Stimulated activated CD4-positive, alpha-beta T cell treated with anti-CD3 and anti-CD28 coated beads, Interleukin-12 subunit alpha, Interleukin-12 subunit beta, amount 100 ng/mL, for 48 hours (primary cell): ENCODE measurements at regions not wholly inside any gene's neighbourhood (a gene's known extent, or its start where the extent isn't known, plus 50 kb on each side); places are given as distances from the start of the nearest gene placed in this dataset.

Experiments used
- DNase-seq, 3 donors: peaks; one replicate each; pipeline ENCODE4 v3.0.0-alpha.2; 2020; ENCODE audit warnings: low read depth in 2 of 3, low spot score in 1 of 3

DNA sequence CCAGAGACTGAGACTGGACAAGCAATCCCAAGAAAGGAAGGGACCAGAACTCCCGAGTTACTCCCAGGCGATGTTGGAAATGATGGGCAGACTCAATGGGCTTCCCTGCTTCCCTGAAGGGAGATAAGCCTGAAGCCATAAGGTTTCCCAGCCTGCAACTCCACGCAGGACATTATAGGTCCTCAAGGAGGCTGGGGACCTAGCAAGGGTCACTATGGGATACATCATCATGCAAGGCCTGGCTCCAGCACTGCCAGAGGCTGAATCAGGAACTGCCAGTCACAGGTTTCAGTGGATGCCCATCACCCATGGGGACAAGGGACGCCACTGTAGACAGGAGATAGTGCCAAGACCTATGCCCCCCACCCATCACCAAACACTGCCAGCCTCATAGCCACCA, 338.7 kb downstream of the IRS2 start:
- no peak for DNase-seq

GRCh38 chr13:109440320-109440719, 346.1 kb downstream of the IRS2 start:
- no peak for DNase-seq

DNA sequence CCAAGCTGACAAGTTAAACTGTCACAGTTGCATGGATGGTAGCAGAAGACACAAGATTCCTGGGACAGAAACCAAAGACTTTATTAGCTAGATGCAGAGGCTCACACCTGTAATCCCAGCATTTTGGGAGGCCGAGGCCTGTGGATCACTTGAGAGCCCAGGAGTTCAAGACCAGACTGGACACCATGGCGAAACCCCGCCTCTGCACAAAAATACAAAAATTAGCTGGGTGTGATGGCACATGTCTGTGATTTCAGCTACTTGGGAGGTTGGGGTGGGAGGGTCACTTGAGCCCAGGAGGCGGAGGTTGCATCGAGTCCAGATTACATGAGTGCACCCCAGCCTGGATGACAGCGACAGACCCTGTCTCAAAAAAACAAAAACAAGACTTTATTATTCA, 346.6 kb downstream of the IRS2 start:
- DNase-seq: no peak

DNA sequence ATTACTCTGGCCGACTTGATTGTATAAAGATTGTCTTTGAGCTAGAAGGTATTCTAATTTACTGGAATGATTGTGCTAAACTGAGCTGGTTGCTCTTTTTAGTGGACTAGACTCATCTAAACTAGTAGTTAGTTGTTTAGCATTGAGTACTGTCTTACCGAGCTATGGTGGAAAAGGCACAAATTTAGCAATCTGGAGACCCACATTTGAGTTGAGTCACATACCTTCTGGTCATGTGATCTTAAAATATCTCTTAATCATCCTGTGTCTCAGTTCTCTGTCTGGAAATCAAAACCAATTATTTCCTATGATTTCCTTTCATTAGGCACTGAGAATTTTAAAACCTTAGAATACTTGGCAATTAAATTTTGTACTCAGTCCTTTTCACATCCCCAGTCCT, 349.5 kb downstream of the IRS2 start:
- DNase-seq: no peak

DNA sequence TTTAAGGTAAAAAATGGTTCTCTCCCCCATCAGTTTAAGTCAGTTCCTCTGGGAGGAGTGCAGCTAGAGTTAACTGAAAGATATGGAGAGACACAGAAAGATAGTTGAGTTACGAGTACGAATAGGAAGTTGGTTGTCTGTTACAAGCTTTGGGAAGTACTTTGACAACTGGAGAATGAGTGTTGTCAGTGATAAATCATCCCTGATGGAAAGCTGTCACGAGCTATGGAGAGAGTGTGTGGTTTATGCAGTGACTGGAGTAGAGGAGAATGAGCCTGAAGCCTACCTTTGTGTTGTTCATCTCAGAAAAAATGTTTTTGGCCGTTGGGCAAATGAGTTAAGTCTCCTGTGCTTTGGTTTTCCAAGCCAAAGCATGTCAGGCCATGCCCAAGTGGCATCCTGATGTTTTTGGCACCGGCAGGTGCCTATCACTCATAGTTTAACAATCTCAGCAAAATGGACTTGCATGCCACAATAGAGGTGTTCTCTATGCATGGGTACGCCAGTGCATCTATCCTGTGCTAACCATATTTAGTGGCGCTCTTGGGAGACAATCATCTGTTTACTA, 350.2 kb downstream of the IRS2 start:
- no peak for DNase-seq

GRCh38 chr13:109431217-109431616, 355.2 kb downstream of the IRS2 start:
- DNase-seq: no peak

GRCh38 chr13:109428146-109428545, 358.2 kb downstream of the IRS2 start:
- no peak for DNase-seq

GRCh38 chr13:109427695-109428094, 358.7 kb downstream of the IRS2 start:
- no peak for DNase-seq

- no peak for DNase-seq
These were observed 359.2 kb downstream of the IRS2 start for GRCh38 chr13:109427148-109427547.

- DNase-seq: no peak
These were observed 359.7 kb downstream of the IRS2 start for GRCh38 chr13:109426690-109426990.

GRCh38 chr13:109425821-109426689, 360.3 kb downstream of the IRS2 start:
- no peak for DNase-seq

GRCh38 chr13:109422161-109422560, 364.2 kb downstream of the IRS2 start:
- DNase-seq: no peak

GRCh38 chr13:109419896-109420295, 366.5 kb downstream of the IRS2 start:
- DNase-seq: no peak

- DNase-seq: no peak
These were observed 368.3 kb downstream of the IRS2 start for GRCh38 chr13:109418111-109418510.

- DNase-seq: no peak
These were observed 370.4 kb downstream of the IRS2 start for GRCh38 chr13:109416001-109416400.

DNA sequence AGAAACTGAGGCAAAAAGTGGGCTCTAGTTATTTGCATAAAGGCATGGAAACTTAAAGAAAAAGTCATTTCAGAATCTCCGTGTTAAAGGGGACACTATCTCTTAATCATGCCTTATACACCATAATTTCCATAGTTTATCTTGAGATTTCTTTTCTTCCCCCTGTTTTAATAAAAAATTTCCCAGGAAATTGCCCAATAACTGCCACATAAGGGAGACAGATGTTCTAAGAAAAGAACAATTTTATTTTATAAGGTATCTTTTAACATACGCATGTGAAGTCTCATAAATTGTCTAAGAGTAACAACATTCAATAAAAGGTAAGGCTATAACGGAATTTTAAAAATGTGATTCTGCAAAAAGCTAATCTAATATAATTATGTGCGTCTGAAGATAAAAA, 371.3 kb downstream of the IRS2 start:
- no peak for DNase-seq

- DNase-seq: no peak
These were observed 374.0 kb downstream of the IRS2 start for GRCh38 chr13:109412283-109412901.

DNA sequence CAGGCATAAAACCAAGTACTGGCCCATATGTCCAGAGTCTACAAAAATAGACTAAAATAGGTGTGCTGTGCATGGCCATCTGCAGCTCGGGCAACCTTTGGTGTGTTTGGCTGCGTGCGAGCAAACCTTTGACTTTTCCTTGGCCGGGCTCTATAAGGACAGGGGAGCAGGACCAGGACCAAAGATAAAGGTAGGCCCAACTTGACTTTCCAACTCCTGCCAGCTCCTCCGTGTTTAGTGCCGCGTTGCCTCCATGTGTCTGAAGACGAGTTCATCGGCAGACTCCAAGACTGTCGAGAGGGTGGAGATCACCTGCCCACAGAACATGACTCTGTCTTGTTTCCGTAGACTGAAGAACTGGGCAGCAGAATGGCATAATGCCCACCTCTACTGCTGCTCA, 375.5 kb downstream of the IRS2 start:
- no peak for DNase-seq

GRCh38 chr13:109408591-109409382, 377.6 kb downstream of the IRS2 start:
- DNase-seq: no peak

DNA sequence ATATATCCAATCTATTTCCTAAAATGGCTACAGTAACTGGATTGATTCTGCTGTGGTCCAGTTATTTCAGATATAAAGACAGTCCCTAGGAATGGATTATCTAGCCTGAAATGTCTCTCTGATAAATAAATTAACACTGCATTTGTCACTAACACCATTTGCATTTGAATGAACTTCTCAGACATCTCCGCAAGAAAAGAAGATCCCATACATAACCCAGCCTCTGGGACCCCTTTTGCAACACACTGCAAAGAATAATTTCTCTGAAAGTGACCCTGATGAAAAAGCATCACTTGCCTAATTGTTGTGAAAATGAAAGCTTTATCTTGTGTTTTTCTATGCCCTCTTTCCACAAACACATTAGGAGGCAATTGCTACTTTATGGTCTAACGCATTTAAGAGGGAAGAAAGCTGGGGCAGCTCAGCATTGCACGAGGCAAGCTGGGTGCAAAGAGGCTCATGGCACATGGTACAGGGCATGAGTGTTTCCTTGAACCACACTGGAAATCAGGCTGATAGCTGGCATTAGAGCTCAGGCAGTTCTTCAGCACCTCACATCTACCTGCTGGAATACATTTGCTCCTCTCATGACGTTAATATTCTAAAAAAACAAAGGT, 379.9 kb downstream of the IRS2 start:
- DNase-seq: no peak

DNA sequence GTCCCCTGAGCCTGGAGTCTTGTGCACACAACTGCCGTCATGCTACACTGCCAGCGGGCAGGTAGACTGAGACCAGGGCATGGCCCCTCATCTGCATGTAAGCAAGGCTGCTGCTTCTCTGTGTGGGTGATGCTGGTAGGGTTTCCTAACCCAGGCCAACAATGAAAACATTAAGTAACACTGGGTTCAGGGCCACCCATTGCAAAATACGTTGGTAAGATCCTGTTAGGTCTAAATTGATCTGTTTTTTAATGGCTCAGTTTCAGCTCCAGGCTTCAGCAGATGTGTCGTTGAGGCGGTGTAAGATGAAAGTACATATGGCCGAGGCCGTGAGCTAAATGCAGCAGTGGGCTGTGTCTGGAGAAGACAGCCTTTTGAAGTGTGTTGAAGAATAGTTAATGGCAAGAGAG, 383.4 kb downstream of the IRS2 start:
- no peak for DNase-seq
